Activated CD8-positive, alpha-beta T cell treated with anti-CD3 and anti-CD28 coated beads, Interleukin-2, amount 10 ng/mL, durations not matched to agents 7 days and 5 days (primary cell): ENCODE measurements at regions not wholly inside any gene's neighbourhood (a gene's known extent, or its start where the extent isn't known, plus 50 kb on each side); places are given as distances from the start of the nearest gene placed in this dataset.
"Not testable (repeated sequence)": the region's sequence is repeated elsewhere in the genome, so short reads cannot be mapped to it uniquely, and the experiment has no call there.

Experiments used
- ATAC-seq: fragments of 150-1000 bp; cut with Tn5 transposase; one replicate; pipeline ENCODE4 v1.10.0; 2021; ENCODE audit warnings: moderate library complexity
- CTCF ChIA-PET: fragments of 350-600 bp; sonication (Branson Sonifier 250); formaldehyde crosslinking; loops from one replicate; lab custom pipeline; 2021; ENCODE audit warnings: antibody characterized with exemption; lab: Charles Lee
- POLR2A ChIA-PET: fragments of 350-600 bp; sonication (Branson Sonifier 250); formaldehyde crosslinking; loops from one replicate; lab custom pipeline; 2021; ENCODE audit warnings: antibody characterized with exemption; lab: Charles Lee
- DNase-seq: peaks from one replicate; pipeline ENCODE4 v3.0.0-alpha.2; 2020
- H3K27ac Mint-ChIP-seq: one replicate; pipeline ENCODE4 v1.8.0; 2021; ENCODE audit warnings: mild to moderate bottlenecking, mixed read lengths
- H3K27me3 Mint-ChIP-seq: one replicate; pipeline ENCODE4 v1.8.0; 2021; ENCODE audit warnings: low read depth, mixed read lengths
- H3K36me3 Mint-ChIP-seq: one replicate; pipeline ENCODE4 v1.8.0; 2021; ENCODE audit warnings: low read depth, mixed read lengths
- H3K4me1 Mint-ChIP-seq: one replicate; pipeline ENCODE4 v1.8.0; 2021; ENCODE audit warnings: low read depth, mixed read lengths
- H3K4me3 Mint-ChIP-seq: one replicate; pipeline ENCODE4 v1.8.0; 2021; ENCODE audit warnings: mild to moderate bottlenecking, mixed read lengths
- H3K9me3 Mint-ChIP-seq: one replicate; pipeline ENCODE4 v1.8.0; 2022; ENCODE audit warnings: mixed read lengths; ENCODE audit not compliant: insufficient read depth

DNA sequence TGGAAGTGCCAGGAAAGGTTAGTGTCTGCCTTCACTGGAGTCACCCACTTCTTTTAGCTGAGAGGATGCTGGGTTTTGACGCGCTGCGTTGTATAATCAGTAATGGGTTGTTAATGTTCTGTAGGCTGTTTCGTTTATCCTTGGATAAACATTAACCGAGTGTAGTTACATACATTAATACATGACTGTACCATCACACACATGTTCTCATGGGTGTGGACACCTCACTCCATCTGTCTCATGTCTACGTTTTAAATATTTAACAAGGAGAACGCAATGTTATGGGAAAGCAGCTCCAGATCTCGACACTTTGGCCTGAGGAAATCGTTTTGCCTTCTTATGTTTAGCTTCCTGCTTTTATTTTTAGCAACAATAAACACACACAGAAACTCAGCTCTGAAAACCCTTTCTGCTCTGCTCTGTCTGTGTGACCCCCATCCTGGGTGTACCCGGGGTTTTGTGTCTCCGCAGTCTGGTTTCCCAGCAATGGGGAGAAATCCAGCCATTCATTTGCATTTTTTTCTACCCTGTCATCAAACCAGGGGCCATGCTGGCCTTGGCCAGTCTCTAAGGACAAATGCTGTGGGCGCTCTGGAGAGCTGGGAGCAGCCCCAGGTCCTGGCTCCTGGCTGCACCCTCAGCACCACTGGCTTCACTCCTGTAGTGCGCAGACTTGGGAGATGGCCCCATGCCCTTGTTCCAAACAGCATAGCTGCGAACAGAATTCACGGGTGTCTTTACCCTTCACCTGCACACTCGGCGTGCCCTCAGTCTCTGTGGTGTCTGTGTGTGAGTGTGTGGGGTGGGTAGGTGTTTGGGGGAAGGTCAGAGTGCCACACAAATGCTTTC, 110.8 kb downstream of the ERMARD start:
- ATAC-seq (no peak), DNase-seq (no peak)
- no peak overlapping the region for H3K27ac Mint-ChIP-seq
- H3K27me3 Mint-ChIP-seq: no peaks in the 10 kb centered on the region
- ChIA-PET POLR2A (no interaction called here), CTCF (interaction anchor here (1.7 kb wide), 1 partner anchor 31 kb away, joined by 6 read pairs; no protein-coding TSS in a partner anchor)
- H3K36me3 Mint-ChIP-seq: peaks cover 4% of the 10 kb centered on the region
- H3K4me3 Mint-ChIP-seq: no peak overlapping the region
- no peaks in the 10 kb centered on the region for H3K9me3 Mint-ChIP-seq
- peaks cover 18% of the 10 kb centered on the region for H3K4me1 Mint-ChIP-seq

DNA sequence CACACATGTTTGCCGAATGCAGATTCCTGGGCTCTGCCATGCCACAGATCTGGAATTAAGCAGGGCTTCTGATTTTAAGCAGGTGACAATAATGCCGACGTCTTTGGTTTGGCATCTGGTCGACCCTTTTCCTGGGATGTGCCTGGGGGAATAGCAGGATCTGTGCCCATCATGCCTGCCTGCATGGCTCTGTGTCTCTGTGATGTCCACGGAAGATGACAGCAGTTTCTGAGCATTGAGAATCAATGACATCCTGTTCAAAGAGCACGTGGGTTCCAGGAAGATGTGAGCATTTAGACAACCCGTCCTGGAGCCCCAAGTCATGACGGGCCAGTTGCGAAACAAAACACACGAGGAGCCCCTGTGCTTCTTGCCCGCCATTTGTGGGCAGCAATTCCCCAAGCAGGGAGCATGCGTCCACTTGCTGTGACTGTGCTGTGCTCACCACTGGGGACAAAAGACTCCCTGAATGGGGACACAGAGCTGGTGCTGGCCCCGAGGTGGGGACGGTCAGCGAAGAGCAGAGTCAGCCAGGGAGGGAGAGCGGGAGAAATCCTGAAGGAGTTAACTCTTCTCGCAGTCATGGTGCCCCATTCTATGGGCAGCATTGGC, 110.1 kb downstream of the ERMARD start:
- Mint-ChIP-seq H3K4me1 (peaks cover 16% of the 10 kb centered on the region), H3K36me3 (peaks cover 4% of the 10 kb centered on the region), H3K27me3 (no peaks in the 10 kb centered on the region), H3K4me3 (no peak overlapping the region), H3K27ac (no peak overlapping the region), H3K9me3 (no peaks in the 10 kb centered on the region)
- no peak for ATAC-seq
- ChIA-PET CTCF (interaction anchor here (1.5 to 1.7 kb wide), 2 partner anchors 30 kb away, joined by 6 to 7 read pairs; no protein-coding TSS in a partner anchor), POLR2A (no interaction called here)
- no peak for DNase-seq

DNA sequence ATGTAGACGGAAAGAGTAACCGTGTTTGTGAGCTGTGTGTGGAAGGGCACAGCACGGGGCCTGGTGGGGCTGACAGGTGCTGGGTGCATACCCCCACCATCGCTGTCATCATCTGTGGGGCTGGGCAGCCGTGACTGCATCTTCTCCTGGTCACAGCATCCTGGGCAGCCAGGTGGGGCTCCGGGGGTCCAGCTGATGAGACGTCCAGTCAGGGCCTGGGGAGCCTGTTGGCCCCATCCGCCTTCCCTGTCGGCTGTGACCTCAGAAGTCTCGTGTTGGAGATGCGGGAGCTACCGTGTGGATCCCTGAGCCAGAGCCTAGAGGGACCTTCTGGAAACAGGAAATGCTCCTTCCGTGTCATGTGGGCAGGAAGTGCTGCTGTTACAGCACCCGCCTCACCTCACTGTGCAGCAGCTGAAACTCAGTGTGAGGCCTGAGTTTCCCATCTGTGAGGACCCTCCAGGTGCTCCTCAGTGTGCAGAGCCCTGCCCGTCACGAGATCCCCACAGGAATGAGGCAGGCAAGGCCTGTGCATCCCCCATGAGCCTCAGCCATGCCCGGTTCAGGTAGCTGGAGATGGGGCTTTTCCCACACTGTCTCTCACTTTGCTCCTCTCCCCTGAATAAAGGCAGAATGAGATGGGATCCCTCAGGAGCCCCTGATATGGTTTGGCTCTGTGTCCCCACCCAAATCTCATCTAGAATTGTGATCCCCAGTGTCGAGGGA, 108.7 kb downstream of the ERMARD start:
- CTCF ChIA-PET: interaction anchor here (1.5 kb wide), 1 partner anchor 29 kb away, joined by 7 read pairs; no protein-coding TSS in a partner anchor
- peaks cover 16% of the 10 kb centered on the region for H3K4me1 Mint-ChIP-seq
- ATAC-seq: peak; percentile 42
- DNase-seq: no peak
- no peaks in the 10 kb centered on the region for H3K27me3 Mint-ChIP-seq
- peak overlapping the region; percentile 78 for H3K27ac Mint-ChIP-seq
- POLR2A ChIA-PET: interaction anchor here (0.8 kb wide), 1 partner anchor 9 kb away, joined by 3 read pairs; no protein-coding TSS in a partner anchor
- no peaks in the 10 kb centered on the region for H3K9me3 Mint-ChIP-seq
- peaks cover 4% of the 10 kb centered on the region for H3K36me3 Mint-ChIP-seq
- no peak overlapping the region for H3K4me3 Mint-ChIP-seq

DNA sequence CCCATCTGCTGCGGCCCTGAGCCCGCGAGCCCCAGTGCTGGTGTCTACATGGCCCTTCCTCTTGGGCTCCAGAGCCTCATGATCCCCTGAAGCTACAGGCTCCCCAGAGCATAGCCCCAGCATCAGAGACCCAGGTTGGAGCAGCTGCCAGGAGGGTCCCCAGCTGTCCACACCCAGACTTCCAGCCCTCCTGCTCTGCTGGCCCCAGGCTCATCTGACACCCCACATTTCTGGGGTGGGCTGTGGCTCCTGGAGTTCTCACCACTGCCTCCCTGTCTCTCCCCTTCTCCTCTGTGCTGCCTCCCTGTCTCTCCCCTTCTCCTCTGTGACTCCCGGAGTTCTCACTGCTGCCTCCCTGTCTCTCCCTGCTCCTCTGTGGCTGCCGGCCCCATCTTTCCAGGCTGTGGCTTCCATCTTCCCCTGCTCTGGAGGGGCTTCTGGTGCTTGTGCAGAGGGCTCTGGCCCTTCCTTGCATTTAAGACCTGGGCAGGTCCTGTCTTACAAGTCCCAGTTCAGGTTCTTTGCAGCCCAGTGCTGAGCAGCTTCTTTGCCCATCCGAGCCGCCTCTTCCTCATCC, 108.1 kb downstream of the ERMARD start:
- Mint-ChIP-seq H3K4me1 (peaks cover 16% of the 10 kb centered on the region), H3K9me3 (no peaks in the 10 kb centered on the region), H3K36me3 (peaks cover 4% of the 10 kb centered on the region), H3K27me3 (no peaks in the 10 kb centered on the region), H3K4me3 (no peak overlapping the region), H3K27ac (peak overlapping the region; percentile 53)
- DNase-seq (no peak), ATAC-seq (no peak)
- CTCF ChIA-PET: no interaction called here
- POLR2A ChIA-PET: interaction anchor here (0.8 kb wide), 1 partner anchor 10 kb away, joined by 3 read pairs; no protein-coding TSS in a partner anchor

DNA sequence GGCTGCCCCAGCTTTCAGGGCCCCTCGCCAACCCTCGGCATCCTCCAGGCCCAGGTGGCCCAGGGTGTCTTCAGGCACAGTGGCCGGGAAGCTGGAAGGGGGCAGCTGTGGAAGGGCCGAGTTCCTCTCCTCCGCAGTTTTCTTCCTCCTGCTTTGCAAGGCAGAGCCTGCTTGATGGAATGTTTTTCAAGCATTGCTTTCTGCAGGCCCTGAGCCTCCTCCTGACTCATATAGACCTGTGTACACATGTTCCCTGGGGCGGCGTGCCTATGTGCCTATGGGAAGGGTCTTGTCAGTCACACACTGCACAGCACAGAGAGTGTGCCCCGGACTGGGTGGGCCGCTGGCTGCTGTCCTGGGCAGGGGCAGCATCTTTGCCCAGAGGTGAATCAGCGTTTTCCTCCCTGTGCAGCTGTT, 107.5 kb downstream of the ERMARD start:
- H3K9me3 Mint-ChIP-seq: no peaks in the 10 kb centered on the region
- ATAC-seq (no peak), DNase-seq (no peak)
- no peaks in the 10 kb centered on the region for H3K27me3 Mint-ChIP-seq
- CTCF ChIA-PET: no interaction called here
- POLR2A ChIA-PET: interaction anchor here (0.6 kb wide), 1 partner anchor 411 kb away, joined by 3 read pairs; no protein-coding TSS in a partner anchor
- H3K4me3 Mint-ChIP-seq: no peak overlapping the region
- H3K27ac Mint-ChIP-seq: no peak overlapping the region
- H3K36me3 Mint-ChIP-seq: peaks cover 4% of the 10 kb centered on the region
- peaks cover 16% of the 10 kb centered on the region for H3K4me1 Mint-ChIP-seq

DNA sequence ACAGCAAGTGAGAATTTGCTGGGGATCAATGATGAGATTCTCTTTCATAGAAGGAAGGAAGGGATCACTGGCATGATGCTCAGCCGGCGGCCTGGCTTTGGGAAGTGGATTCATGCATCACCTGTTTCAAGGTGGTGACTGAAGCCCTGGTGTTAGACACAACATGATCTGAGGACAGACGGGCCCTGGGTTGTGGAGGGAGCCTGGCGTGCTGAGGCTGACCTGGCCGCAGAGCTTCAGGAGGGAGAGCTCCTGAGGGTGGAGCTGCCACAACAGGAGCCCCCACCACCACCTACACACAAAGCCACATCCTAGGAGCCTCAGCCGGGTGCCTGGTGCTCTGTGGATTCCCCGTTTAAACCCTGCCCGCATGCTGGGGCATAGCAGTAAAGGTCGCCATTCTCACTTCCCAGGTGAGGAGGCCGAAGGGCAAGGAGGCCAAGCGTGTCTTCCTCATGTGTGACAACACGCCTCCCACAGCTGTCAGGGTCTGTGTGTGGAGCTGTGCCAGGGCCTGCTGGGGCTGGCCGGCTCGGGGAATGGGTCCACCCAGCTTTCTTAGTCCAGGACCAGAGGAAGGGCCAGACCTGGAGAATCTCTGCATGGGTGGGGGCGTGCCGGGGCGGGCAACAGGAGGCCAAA, 107.0 kb downstream of the ERMARD start:
- Mint-ChIP-seq H3K4me1 (peaks cover 16% of the 10 kb centered on the region), H3K9me3 (no peaks in the 10 kb centered on the region), H3K27ac (no peak overlapping the region), H3K4me3 (no peak overlapping the region), H3K27me3 (no peaks in the 10 kb centered on the region), H3K36me3 (peaks cover 4% of the 10 kb centered on the region)
- ATAC-seq: no peak
- POLR2A ChIA-PET: interaction anchor here (0.6 kb wide), 1 partner anchor 411 kb away, joined by 3 read pairs; no protein-coding TSS in a partner anchor
- CTCF ChIA-PET: no interaction called here
- no peak for DNase-seq

DNA sequence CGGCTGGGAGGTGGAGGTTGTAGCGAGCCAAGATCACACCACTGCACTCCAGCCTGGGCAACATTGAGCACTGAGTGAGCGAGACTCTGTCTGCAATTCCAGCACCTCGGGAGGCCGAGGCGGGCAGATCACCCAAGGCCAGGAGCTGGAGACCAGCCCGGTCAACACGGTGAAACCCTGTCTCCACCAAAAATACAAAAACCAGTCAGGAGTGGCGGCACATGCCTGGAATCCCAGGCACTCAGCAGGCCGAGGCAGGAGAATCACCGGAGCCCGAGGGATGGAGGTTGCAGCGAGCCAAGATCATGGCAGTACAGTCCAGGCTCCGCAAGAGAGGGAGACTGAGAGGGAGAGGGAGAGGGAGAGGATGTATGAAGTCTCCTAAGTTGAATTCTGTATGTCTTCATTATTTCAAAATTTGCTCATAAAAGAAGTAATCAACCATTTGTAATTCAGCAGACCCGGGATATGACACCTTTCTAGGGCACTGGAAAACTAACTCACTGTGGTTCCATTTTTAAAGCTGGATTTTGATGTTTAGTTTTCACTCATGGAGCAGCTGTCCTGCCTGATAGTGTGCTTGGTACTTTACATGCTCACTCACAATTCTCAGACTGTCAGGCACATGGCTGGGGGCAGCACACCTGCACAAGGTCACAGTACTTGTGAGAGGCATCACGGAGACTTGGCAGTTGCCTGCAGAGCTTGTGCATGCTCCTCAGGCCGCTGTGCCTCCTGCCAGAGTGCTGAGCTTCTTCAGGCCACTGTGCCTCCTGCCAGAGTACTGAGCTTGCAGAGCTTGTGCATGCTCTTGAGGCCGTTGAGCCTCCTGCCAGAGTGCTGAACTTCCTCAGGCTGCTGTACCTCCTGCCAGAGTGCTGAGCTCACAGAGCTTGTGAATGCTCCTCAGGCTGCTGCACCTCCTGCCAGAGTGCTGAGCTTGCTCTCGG, 106.2 kb downstream of the ERMARD start:
- DNase-seq: no peak
- Mint-ChIP-seq H3K4me1 (peaks cover 16% of the 10 kb centered on the region), H3K4me3 (no peak overlapping the region), H3K27me3 (no peaks in the 10 kb centered on the region), H3K36me3 (peaks cover 4% of the 10 kb centered on the region), H3K27ac (no peak overlapping the region), H3K9me3 (no peaks in the 10 kb centered on the region)
- no peak for ATAC-seq
- ChIA-PET CTCF (no interaction called here), POLR2A (no interaction called here)

DNA sequence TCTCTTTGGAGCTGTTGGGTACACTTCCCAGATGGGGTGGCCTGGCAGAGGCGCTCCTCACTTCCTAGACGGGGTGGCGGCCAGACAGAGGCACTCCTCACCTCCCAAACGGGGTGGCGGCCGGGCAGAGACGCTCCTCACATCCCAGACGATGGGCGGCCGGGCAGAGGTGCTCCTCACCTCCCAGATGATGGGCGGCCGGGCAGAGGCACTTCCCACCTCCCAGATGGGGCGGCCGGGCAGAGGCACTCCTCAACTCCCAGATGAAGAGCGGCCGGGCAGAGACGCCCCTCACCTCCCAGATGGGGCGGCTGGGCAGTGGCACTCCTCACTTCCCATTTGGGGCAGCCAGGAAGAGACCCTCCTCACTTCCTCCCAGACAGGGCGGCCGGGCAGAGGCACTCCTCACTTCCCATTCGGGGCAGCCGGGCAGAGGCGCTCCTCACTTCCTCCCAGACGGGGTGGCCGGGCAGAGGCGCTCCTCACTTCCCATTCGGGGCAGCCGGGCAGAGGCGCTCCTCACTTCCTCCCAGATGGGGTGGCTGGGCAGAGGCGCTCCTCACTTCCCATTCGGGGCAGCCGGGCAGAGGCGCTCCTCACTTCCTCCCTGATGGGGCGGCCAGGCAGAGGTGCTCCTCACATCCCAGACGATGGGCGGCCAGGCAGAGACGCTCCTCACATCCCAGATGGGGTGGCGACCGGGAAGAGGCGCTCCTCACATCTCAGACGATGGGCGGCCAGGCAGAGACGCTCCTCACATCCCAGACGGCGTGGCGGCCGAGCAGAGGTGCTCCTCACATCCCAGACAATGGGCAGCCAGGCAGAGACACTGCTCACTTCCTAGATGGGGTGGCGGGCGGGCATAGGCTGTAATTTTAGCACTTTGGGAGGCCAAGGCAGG, 105.3 kb downstream of the ERMARD start:
- H3K9me3 Mint-ChIP-seq, H3K27me3 Mint-ChIP-seq, H3K27ac Mint-ChIP-seq, CTCF ChIA-PET, DNase-seq, POLR2A ChIA-PET, H3K36me3 Mint-ChIP-seq, H3K4me3 Mint-ChIP-seq, ATAC-seq: not testable (repeated sequence)
- H3K4me1 Mint-ChIP-seq: peaks cover 13% of the 10 kb centered on the region

DNA sequence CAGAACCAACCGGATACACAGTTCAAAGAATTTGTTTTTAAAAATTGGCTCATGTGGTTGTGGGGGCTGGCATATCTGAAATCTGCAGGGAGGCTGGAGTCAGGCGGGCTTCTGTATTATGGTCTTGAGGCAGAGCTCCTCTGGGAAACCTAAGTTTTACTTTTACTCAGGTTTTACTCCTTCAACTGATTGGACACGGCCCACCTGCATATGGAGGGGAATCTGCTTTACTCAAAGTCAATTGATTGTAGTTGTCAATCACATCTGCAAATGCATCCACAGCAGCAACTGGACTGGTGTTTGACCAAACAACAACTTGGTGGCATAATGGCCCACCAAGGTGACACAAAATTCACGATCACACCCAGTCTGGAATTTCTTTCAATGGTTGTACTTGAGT, 103.4 kb downstream of the ERMARD start:
- no peak overlapping the region for H3K4me3 Mint-ChIP-seq
- H3K9me3 Mint-ChIP-seq: no peaks in the 10 kb centered on the region
- CTCF ChIA-PET: no interaction called here
- H3K36me3 Mint-ChIP-seq: peaks cover 4% of the 10 kb centered on the region
- POLR2A ChIA-PET: no interaction called here
- no peak overlapping the region for H3K27ac Mint-ChIP-seq
- ATAC-seq (no peak), DNase-seq (no peak)
- H3K27me3 Mint-ChIP-seq: peaks cover 2% of the 10 kb centered on the region
- peaks cover 3% of the 10 kb centered on the region for H3K4me1 Mint-ChIP-seq
